MCF 10A (cell line): ENCODE measurements at regions not wholly inside any gene's neighbourhood (a gene's known extent, or its start where the extent isn't known, plus 50 kb on each side); places are given as distances from the start of the nearest gene placed in this dataset.

ENCODE experiments used
- BruUV-seq: library from RNA; stranded (reverse); fragments of 400-500 nt; replicated peaks from 2 replicates; lab custom pipeline; 2021; lab: Mats Ljungman, UMichigan
- CTCF ChIA-PET: fragments of 300-600 bp; sonication (Branson Sonifier 250); formaldehyde crosslinking; extraction: SDS; loops from one replicate; lab custom pipeline; 2021; ENCODE audit warnings: antibody characterized with exemption, inconsistent platforms; lab: Yijun Ruan, JAX
- POLR2A ChIA-PET: fragments of 300-600, 350-650 bp; sonication (Branson Sonifier 250); formaldehyde crosslinking; extraction: SDS; loops from one replicate; lab custom pipeline; 2020; ENCODE audit warnings: antibody characterized with exemption, inconsistent platforms; lab: Yijun Ruan, JAX
- DNase-seq: peaks from one replicate; pipeline ENCODE4 v3.0.0-alpha.2; 2018; ENCODE audit not compliant: unreplicated experiment
- H3K27ac Mint-ChIP-seq: one replicate; pipeline ENCODE4 v1.8.0; 2022; ENCODE audit warnings: mild to moderate bottlenecking, low read depth, mixed read lengths; ENCODE audit not compliant: unreplicated experiment
- H3K27me3 Mint-ChIP-seq: one replicate; pipeline ENCODE4 v1.8.0; 2022; ENCODE audit warnings: mixed read lengths; ENCODE audit not compliant: insufficient read depth, unreplicated experiment
- H3K36me3 Mint-ChIP-seq: one replicate; pipeline ENCODE4 v1.8.0; 2022; ENCODE audit warnings: mild to moderate bottlenecking, moderate library complexity, mixed read lengths; ENCODE audit not compliant: insufficient read depth, unreplicated experiment
- H3K4me1 Mint-ChIP-seq: one replicate; pipeline ENCODE4 v1.8.0; 2022; ENCODE audit warnings: mixed read lengths; ENCODE audit not compliant: insufficient read depth, unreplicated experiment
- H3K4me3 Mint-ChIP-seq: one replicate; pipeline ENCODE4 v1.8.0; 2022; ENCODE audit warnings: mild to moderate bottlenecking, moderate library complexity, mixed read lengths; ENCODE audit not compliant: unreplicated experiment
- H3K9me3 Mint-ChIP-seq: one replicate; pipeline ENCODE4 v1.8.0; 2022; ENCODE audit warnings: mixed read lengths; ENCODE audit not compliant: unreplicated experiment
- CTCF ChIP-seq: fragments of 200-600 bp; IDR thresholded peaks from one replicate; pipeline ENCODE4 v1.8.0; 2022; ENCODE audit warnings: antibody characterized with exemption, mild to moderate bottlenecking; ENCODE audit not compliant: unreplicated experiment
- intact Hi-C: fragments of 100-400 bp; cut with micrococcal nuclease; formaldehyde crosslinking; loops from 2 replicates; pipeline ENCODE4 v1.14.1; 2022

DNA sequence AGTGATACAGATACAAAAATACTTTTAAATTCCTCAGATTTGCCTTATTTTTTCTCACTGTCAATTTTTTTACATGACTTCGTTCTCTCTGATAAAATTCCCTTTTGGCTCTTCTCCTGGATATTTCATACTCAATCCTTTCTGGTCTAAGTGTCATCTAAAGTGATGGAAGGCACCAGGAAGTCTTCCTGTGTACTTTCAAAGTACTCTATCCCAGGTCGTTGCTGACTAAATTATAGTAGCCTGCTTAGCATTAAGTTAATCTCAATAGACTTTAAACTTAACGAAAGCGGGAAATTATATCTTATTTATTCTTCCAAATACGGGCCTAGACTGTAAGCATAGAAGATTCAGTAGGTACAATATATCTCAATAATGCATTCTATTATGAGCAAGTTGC lies 67.8 kb downstream of the CASP12 start:
- ChIA-PET CTCF (interaction anchor here (0.6 kb wide), 1 partner anchor 702 kb away, joined by 3 read pairs; no protein-coding TSS in a partner anchor), POLR2A (interaction anchor here (0.6 to 1.0 kb wide), 2 partner anchors 31 to 847 kb away, joined by 3 to 5 read pairs; no protein-coding TSS in a partner anchor)
- Mint-ChIP-seq H3K9me3 (no peaks in the 10 kb centered on the region), H3K36me3 (no peaks in the 10 kb centered on the region), H3K4me1 (peaks cover 8% of the 10 kb centered on the region), H3K27me3 (no peaks in the 10 kb centered on the region), H3K4me3 (no peak overlapping the region), H3K27ac (peak overlapping the region; percentile 23)
- intact Hi-C loops = no loop called here
- DNase-seq = no peak
- no peak for TF ChIP-seq CTCF
- BruUV-seq = no TSS peak

DNA sequence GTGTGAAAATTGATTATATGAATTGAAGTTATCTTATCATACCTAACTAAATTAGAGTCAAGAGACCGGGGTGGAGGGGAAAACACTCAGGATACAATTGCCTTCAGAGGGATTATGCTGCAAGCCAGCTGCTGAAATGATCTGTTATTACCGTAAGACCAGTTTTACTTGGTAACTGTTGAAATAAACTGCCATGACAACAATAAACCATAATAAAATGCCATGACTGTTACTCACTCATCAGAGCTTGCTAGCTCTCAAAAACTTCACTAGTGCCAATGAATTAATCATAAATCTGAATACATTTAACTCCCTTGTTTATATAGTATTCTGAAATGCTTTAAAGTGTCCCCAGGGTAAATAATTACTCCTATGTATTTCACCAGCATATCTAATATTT lies 68.2 kb downstream of the CASP12 start:
- intact Hi-C loops = no loop called here
- peak; percentile 58 for DNase-seq
- no peak overlapping the region for H3K4me3 Mint-ChIP-seq
- no peaks in the 10 kb centered on the region for H3K36me3 Mint-ChIP-seq
- no peaks in the 10 kb centered on the region for H3K27me3 Mint-ChIP-seq
- BruUV-seq = no TSS peak
- TF ChIP-seq CTCF = no peak
- POLR2A ChIA-PET = interaction anchor here (0.6 to 1.0 kb wide), 2 partner anchors 30 to 847 kb away, joined by 3 to 5 read pairs; no protein-coding TSS in a partner anchor
- no peaks in the 10 kb centered on the region for H3K9me3 Mint-ChIP-seq
- H3K4me1 Mint-ChIP-seq = peaks cover 8% of the 10 kb centered on the region
- peak overlapping the region; percentile 23 for H3K27ac Mint-ChIP-seq
- CTCF ChIA-PET = no interaction called here

DNA sequence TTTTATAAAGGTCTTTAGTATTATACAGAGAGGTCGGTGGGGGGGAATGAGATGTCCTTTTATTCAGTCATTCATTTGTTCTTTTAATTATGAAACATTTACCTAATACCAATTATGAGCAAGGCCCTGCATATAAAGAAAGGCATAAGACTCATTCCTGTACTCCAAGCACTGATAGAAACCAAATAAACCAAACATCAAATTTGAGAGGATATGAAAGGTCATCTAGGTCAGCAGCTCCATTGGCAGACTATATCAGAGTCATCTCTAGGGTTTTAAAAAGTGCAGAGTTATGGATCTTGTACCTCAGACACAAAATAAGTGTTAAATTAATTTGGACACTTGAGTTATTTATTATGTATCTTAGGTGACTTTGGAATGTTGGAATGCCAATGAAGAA lies 71.5 kb downstream of the CASP12 start:
- no TSS peak for BruUV-seq
- intact Hi-C loops = no loop called here
- POLR2A ChIA-PET = interaction anchor here (0.6 kb wide), 1 partner anchor 304 kb away, joined by 3 read pairs; no protein-coding TSS in a partner anchor
- Mint-ChIP-seq H3K4me1 (peaks cover 8% of the 10 kb centered on the region), H3K9me3 (no peaks in the 10 kb centered on the region), H3K27me3 (no peaks in the 10 kb centered on the region), H3K36me3 (no peaks in the 10 kb centered on the region), H3K4me3 (no peak overlapping the region), H3K27ac (no peak overlapping the region)
- no peak for TF ChIP-seq CTCF
- DNase-seq = no peak
- CTCF ChIA-PET = interaction anchor here (0.6 kb wide), 1 partner anchor 17 kb away, joined by 3 read pairs; no protein-coding TSS in a partner anchor

GRCh38 chr11:104823657-104824056 lies 74.6 kb downstream of the CASP12 start:
- CTCF ChIA-PET = no interaction called here
- Mint-ChIP-seq H3K9me3 (no peaks in the 10 kb centered on the region), H3K4me3 (no peak overlapping the region), H3K27ac (no peak overlapping the region), H3K27me3 (no peaks in the 10 kb centered on the region), H3K36me3 (no peaks in the 10 kb centered on the region), H3K4me1 (no peaks in the 10 kb centered on the region)
- POLR2A ChIA-PET = no interaction called here
- no peak for TF ChIP-seq CTCF
- BruUV-seq = no TSS peak
- no peak for DNase-seq
- intact Hi-C loops = no loop called here
